LNCAP (cell line): ENCODE measurements at regions not wholly inside any gene's neighbourhood (a gene's known extent, or its start where the extent isn't known, plus 50 kb on each side); places are given as distances from the start of the nearest gene placed in this dataset.

Source experiments
- CTCF ChIP-seq: fragments of 450-650 bp; IDR thresholded peaks from 2 replicates; pipeline ENCODE4 v1.5.1; 2017; ENCODE audit warnings: mild to moderate bottlenecking

- no peak for TF ChIP-seq CTCF
Observed at GRCh38 chr21:24894324-24894723, 713.0 kb downstream of the MRPL39 start.

DNA sequence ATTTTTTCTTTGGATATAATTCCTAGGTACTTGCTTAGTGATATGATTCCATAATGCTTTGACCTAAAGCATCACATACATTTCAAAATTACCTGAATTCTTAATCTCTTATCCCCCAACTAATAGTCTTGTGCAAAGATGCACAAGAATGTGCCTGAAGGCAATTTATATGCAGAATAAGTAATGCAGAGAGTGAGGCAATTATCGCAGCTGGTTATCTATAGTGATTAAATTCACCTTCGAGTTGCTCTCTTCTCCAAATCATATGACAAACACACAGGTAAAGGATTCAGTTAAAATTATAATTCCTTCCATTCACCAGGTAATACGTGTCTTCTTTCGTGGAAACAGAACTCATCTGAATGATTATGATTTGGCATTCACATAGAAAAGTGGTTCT, 717.3 kb downstream of the MRPL39 start:
- TF ChIP-seq CTCF: no peak

- TF ChIP-seq CTCF: no peak
Observed at GRCh38 chr21:24881506-24881905, 725.8 kb downstream of the MRPL39 start.

GRCh38 chr21:24870633-24871032, 736.6 kb downstream of the MRPL39 start:
- TF ChIP-seq CTCF: no peak

GRCh38 chr21:24869862-24870261, 737.4 kb downstream of the MRPL39 start:
- TF ChIP-seq CTCF: no peak

GRCh38 chr21:24868117-24868516, 739.2 kb downstream of the MRPL39 start:
- TF ChIP-seq CTCF: no peak

- TF ChIP-seq CTCF: no peak
Observed at GRCh38 chr21:24861471-24861870, 745.8 kb downstream of the MRPL39 start.

- no peak for TF ChIP-seq CTCF
Observed at GRCh38 chr21:24856326-24856725, 751.0 kb downstream of the MRPL39 start.
